D341Med (cell line): ENCODE measurements at regions not wholly inside any gene's neighbourhood (a gene's known extent, or its start where the extent isn't known, plus 50 kb on each side); places are given as distances from the start of the nearest gene placed in this dataset.

Experiments
- DNase-seq: peaks from one replicate; pipeline ENCODE4 v3.0.0; 2012; ENCODE audit warnings: low spot score

DNA sequence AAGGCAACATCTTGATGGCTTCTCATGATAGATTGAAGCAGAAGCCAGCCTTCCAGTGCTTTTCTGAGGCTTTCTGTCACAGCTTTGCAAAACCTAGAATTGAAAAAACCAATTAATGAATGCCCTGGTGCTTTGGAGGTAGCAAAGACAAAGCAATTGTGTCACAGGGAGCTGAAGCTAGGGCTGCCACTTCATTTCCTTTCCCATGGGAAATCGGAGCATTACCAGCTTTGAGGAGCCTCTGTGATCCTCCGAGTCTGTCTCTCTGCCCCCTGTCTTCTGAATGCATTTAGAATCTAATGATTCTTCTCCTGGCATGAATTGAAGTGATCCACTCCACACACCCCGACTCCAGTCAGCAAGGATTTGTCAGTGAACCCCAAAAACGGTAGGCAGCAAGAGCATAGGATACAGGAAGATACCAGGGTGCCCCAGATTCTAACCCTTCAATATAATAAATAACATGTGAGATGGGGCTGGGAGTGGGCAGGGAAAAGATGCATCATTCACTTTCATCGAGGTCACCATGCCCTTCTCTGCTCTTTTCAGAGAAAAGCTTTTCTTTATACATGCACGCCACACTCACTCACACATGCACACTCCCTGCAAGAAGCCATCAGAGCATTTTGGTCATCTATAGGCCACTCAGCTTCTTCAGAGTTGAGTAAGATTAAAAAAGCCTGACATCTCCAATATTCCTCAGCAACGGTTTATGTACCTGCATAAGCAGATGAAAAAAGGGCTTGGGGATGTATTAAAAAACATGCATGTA is 247.7 kb upstream of the ZNF462 start:
- DNase-seq: peak; percentile 34

DNA sequence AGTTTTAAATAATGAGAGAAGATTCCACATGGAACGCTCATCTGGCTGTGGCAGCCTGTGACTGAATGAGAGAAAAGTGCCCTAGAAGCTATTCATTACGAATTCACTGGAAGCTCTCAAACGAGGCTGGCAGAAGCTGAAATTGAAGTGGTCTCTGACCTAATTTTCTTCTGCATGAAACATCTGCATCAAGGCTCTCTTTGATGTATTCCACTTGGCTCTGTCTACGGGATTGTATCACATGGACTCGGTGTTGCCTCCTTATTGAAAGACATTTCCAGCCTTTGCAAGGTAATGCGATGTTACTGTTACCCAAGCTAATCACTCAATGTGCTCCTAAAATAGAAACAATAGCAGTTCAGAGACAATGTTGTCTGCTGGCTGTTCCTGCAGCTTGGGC is 246.9 kb upstream of the ZNF462 start:
- DNase-seq: no peak

DNA sequence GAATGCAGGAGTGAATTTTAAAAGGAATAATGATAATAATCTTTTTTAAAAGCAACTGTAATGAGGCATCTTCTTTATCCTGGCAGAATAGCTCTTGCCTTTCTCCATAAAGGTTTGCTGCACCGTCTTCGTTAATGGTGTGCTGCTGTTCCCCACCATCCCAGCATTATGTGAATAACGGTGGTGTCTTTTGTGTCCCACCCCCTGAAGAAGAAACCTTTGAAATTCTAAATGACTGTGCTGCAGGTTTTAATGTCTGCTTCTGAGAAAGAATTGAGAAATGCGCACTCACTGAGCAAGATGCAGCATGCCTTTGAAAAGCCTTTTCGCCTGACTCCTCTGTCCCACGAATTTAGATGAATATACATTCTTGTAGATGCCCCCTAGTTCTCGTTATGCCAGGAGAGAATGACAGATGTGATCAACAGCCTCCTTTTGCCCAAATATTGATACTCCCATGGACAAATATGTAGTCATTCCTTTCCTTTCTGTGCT is 246.1 kb upstream of the ZNF462 start:
- no peak for DNase-seq

DNA sequence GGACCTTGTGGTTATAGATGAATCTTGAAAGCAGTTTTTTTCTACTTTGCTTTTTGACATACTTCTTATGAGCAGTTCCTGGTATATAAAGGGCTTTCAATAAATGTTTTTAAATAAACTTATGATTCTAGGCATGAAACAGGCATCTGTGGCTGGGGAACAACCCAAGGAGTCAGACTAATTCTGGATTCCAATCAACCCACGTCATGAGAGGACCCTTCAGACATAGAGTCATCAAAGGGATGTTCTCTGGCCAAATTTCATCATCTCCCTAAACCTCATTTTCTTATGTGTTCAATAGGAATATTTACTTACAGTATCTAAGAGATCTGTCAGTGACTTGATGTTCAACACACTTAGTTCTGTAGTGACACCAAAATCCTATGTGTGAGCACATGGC is 243.8 kb upstream of the ZNF462 start:
- no peak for DNase-seq

DNA sequence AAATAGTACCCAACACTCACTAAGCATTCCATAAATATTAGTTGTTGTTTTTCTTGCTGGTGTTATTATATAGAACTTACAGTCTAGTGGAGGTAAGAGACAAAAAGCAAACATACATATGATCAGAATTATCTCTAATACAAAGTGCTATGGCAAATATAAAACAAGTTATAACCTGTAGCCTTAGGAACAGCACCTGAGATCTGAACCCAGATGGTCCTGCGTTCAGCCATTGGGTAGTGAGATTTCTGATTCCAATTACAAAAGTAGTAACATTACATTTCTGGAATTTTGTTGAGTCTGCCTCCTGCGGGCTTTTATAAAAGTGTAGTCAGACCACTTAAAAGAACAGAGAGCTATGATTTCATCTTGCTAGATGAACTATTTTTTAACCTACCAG is 242.9 kb upstream of the ZNF462 start:
- DNase-seq: no peak

DNA sequence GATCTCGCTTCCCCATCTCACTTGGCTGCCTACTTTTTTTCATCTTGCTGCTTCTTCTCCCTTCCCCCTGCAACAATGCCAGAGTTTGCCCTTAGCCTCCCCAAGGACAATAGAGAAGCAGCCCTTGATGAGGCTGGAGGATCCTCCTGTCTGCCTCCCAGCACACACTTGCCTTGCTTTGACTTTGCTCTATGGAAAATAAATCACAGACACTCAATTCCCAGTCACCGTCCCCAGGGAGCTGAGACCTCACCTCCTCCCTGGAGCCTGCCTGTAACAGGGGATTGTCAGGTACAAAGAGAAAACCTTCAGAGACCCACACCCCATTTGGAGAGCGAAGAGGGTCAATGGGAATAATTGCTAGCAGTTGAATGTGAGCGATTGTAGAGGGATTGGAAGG is 242.1 kb upstream of the ZNF462 start:
- no peak for DNase-seq

DNA sequence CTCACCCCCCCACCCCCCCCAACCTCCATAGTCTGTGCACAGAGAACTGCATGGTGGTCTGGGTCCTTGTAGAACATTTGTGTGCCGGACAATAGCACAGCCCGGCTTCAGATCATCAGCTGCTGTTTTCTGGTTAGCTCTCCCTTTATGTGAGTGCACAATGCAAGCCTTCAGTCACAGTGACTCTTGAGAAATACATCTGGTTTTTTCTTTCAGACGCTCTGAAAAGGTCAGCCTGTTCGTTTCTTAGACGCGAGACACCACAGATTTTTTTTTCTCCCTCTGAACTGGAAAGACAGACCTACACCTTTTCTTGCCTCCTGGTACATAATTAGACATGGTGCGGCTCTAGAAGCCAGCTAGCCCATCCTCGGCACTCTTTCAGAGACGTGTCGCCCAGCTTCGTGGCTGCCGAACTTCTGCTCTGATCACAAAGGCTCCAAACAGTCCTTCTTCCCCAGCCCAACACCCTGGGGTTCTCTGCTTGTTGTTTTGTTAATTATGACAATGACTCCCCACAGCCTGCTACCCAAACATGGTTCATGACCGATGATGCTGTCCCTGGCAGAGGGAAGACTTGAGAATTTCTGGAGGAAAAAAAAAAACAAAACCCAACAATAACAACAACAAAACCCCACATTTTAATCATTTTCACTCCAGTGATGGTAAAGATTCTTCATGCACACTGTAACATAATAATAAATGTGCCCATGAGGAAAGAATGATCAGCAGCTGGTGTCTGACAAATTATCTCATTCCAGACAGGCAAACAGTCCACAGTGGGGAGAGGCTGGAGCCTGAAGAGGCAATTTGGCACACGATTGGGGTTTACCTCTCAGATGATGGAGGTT is 241.4 kb upstream of the ZNF462 start:
- no peak for DNase-seq

DNA sequence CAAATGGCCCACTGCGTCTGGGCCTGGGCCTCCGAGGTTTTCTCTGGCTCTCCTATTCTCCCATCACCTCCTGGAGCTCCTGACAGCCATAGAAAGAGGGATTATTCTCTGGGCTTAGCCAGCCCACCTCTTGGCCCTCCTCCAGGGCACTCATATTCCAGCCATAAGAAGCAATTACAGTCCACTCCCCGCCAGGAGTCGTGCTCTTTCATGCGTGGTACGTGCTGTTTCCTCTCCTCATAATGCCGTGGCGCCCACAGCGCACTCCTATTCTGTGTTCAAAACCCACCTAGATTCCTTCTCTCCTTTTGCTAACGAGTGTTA is 240.8 kb upstream of the ZNF462 start:
- peak; percentile 53 for DNase-seq

DNA sequence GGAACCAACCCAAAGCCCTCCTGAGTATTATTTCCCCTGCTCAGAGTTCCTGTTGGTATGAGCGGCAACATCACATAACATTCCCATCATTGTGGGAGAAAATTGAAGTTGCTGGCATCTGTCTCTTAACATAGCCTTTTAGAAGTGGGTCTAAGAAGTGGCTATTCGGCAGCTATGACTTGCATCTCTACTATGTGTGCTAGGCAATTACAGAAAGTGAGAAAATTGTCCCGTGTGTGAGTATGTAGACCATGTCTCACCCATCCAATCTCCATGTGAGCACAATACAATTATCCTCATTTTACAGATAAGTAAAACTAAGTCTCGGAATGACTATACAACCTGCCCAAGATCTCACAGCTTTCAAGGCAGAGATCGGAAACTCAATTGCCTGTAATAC is 239.4 kb upstream of the ZNF462 start:
- DNase-seq: no peak

DNA sequence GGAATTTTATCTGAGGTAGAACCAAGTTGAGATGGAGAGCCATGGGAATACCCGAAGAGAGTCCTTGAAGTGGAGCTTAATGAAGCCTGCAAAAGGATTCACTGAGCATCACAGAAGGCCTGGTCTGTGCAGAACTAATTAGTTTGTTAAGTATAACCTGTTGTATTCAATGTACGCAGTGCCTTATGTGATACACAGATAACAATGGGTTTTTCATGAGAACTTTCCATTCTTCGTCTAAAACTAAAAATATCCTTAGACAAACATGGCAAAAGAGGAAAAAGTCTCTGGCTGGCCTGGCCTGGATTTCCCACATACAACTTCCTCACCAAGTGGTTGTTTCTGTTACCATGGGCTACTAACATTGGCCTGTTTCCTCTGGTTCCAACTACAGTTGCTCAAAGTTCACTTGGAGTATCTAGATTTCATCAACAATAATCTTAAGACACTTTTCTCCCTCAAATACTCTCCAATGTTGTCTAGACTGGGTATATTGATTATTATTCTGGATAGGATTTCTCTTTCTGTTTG is 237.6 kb upstream of the ZNF462 start:
- DNase-seq: no peak

DNA sequence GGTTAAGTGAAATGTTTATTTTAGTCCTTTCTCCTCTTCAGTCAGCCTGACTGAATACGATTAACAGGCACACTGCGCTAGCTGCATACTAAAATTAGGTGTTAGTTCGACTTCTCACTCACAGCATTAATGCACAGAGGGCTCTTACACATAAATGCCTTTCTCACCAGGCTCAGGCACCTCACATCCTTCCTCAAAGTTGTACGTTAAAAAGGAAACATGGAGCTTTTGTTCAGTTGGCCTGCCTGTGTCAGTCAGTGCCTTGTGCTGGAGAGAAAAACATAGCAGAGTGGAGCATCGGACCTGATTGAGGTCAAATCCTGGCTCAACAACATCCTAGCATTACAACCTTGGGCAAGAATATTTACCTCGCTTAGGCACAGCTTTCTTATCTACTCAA is 236.0 kb upstream of the ZNF462 start:
- no peak for DNase-seq

DNA sequence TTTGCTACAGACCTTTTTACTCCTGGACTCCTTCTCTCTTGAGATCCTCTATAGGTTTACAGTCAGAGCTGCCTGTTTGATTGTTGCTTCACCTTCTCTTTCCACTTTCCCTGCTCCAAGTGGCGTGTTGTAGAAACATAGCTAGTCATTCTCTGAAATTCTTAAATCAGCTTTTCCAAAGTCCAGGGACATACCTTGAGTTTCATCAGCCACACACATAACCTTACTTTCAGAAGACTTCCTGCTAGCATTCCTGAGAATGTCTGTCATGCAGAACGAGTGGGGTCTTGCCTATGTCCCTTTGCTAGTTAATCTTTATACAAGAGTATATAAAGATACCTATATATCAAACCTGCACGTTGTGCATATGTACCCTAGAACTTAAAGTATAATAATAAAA is 230.3 kb upstream of the ZNF462 start:
- no peak for DNase-seq

DNA sequence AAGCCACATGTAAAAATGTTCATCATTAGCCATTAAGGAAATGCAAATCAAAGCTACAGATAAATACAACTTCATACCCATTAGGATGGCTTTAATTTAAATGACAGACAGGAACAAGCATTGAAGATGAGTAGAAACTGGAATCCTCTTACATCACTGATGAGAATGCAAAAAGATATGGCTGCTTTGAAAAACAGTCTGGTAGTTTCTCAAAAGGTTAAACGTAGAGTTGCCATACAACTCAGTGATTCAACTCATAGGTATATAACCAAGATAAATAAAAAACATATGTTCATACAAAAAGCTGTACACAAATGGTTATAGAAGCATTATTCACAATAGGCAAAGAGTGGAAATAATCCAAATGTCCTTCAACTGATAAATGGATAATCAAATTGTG is 228.8 kb upstream of the ZNF462 start:
- DNase-seq: no peak

DNA sequence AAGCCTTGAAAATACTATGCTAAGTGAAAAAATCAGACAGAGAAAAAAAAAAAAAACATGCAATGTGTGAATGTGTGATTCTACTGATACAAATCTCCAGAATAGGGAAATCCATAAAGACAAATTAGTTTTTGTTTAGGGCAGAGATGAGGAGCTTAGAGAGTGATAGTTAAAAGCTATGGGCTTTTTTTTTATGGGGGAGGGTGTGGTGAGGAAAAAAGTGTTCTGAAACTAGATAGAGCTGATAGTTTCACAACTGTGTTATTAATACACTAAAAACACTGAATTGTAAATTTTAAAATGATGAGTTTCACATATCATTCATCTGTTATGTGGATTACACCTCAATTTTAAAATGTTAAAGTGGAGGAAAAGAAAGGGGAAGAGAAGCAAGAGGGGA is 228.3 kb upstream of the ZNF462 start:
- DNase-seq: no peak

DNA sequence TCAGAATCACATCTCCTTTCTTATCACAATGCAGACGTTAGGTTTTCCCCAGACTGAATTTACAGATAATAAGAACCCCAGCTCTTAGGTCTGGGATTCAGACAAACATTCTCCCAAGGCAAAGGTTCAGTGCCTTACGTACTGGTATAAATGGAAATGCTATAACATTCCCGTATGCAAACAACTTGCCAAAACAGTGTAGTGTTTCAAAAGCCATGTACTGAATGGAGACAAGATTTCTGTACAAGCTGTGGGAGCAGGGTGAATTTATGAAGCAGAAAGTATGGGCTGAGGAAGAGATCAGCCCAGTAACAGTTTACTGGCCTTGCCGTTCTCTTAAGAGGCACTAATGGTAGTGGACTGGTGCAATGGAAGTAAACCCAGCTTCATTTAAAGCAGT is 225.5 kb upstream of the ZNF462 start:
- DNase-seq: no peak

DNA sequence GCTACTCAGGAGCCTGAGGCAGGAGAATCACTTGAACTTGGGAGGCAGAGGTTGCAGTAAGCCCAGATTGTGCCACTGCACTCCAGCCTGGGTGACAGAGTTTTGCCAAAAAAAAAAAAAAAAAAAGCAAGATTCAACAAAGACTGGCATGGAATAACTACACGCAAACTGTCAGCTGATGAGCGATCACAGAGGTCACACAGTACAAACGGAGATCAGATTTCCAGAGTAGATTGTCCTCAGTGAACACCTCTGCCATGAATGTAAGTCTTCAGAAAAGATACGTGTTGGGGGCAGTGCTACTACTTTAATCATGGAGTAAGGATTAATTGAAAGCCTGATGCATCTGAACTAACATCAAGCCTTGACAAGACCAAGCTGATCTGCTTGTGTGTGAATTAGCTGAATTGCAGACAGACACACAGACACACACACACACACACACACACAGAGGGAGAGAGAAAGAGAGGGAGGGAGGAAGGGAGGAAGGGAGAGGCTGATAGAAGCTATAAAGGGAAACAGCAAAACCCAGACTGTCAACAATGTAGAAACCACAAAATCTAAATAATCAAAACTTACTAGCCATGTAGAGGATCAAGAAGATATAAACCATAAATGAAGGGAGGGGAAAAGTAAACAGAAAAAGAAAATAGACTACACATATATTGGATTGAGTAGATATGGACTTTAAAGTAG is 222.9 kb upstream of the ZNF462 start:
- no peak for DNase-seq

DNA sequence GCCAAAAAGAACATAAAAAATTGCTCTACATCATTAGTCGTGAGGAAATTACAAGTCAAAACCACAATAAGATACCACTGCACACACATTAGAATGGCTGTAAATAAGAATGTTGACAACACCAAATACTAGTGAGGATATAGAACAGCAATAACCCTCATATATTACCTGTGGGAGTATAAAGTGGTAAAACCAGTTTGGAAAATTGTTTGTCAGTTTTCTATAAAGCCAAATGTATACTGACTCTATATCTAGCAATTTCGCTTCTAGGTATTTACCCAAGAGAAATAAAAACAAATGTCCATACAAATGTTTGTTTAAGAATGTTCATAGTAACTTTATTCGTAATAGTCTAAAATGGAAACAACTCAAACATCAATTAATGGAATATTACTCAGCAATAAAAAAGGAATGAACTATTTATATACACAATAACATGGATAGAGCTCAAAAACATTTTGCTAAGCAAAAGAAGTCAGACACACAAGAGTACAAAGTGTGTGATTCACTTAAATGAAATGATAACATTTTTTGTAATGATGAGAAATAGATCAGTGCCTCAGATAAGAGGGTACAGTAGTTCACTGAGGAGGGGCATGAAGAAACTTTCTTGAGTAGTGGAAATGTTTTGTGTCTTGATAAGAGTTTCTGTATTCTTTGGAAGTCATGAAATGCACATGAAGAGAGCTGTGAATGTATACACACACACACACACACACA is 219.6 kb upstream of the ZNF462 start:
- DNase-seq: no peak

DNA sequence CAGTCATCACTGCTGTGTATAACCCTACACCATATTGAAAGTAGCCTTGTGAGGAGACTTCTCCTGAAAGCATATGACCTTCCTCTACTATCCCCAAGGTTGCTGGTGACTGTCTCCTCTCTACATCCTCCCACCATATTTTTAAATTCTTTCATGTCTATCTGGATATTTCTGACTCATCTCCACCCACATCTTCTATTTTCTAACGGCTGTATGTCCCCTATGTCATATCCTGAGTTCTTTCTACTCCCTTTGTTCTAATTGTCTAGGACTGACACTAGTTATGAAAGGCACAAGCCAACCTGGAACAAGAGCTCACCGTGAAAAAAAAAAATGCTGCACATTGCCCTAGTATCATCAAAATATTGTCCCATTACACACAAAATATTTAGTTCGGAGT is 218.3 kb upstream of the ZNF462 start:
- DNase-seq: no peak

DNA sequence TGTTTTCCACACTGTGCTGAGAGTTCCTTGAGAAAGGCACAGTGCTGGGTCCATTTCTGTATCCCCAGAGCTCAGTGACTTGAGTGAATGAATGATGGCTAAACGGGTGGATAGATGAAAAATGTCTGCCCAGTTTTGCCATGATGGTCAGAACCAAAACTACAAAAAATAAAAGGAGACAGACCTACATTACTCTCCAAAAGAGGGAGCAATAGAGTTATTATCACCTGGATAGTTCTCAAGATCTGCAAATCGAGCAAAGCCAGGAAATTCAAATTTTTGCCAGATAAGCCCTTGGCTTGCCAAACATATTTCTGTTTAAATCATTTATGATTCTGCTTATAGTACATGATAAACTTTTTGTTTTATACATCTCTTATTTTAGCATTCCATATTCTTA is 214.2 kb upstream of the ZNF462 start:
- peak; percentile 20 for DNase-seq

DNA sequence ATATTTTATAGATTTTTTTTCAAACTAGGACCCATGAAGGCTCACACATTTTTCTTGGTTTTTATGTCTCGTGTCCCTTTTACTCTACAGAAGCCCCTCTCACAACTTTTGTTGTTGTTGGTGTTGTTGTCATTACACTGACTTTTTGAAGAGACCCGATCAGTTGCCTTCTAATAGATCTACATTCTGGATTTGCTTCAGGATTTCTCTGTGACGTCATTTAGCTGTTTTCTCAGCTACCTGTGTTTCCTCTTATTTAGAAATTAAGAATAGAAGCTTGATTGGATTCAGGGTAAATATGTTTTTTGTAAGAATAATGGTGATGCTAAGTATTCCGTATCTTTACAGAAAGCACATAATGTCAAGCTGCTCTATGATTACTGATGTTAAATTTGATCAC is 213.3 kb upstream of the ZNF462 start:
- DNase-seq: no peak

DNA sequence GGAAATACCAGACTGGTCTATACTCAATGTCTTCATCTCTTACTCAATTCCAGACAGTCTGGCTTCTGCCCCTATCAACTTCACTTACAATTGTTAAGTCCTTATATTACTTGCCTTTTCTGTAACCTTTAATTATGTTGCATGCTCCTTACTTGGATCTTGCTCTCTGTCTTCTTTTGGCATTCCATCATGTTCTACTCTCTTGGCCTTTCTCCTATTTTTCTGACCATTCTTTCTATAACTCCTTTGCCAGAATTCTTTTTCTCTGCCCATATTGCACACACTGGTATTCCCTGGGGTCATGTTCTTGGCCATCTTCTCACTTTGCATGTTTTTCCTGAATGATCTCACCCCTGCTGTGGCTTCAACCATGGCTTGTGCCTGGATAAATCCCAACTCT is 209.8 kb upstream of the ZNF462 start:
- DNase-seq: no peak

DNA sequence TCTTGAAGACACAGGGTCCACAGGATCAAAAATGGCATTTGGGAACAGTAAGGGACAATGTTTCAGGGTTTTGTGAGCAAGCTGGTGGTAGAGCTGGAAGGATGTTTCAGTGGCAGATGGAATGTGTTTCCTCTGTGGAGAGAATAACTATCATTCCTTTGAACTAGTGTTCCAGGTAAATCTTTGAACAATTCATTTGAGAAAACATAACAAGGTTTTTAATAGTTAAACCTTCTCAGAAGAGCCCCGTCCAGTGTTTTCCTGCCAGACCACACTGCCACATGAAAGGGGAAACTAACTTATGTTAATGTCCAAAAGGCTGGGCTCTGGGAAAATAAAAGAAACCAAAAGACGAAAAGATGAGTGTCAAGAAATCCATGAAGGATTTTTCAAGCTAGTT is 207.0 kb upstream of the ZNF462 start:
- no peak for DNase-seq
